ENCODE measurements at regions not wholly inside any gene's neighbourhood (a gene's known extent, or its start where the extent isn't known, plus 50 kb on each side); places are given as distances from the start of the nearest gene placed in this dataset.
A peak's percentile ranks its signal among the peaks of the same experiment; 100 is the strongest.

GRCh38 chr4:95987851-95988250 is 148.0 kb downstream of the PDHA2 start:
- no peak for DNase-seq (ENCODE audit: low read depth in 2 of 2)

GRCh38 chr4:95998311-95998710 is 158.4 kb downstream of the PDHA2 start:
- no peak for DNase-seq (ENCODE audit: low read depth in 2 of 2)

GRCh38 chr4:96003951-96004740 is 164.3 kb downstream of the PDHA2 start:
- no peak for DNase-seq (ENCODE audit: low read depth in 2 of 2)

GRCh38 chr4:96009427-96010119 is 169.7 kb downstream of the PDHA2 start:
- DNase-seq (ENCODE audit: low read depth in 2 of 2): no peak

GRCh38 chr4:96012687-96013086 is 172.8 kb downstream of the PDHA2 start:
- no peak for DNase-seq (ENCODE audit: low read depth in 2 of 2)

- peak; percentile 24 to 26 for DNase-seq (ENCODE audit: low read depth in 2 of 2)
Observed at GRCh38 chr4:96016634-96017299, 176.9 kb downstream of the PDHA2 start.

GRCh38 chr4:96025011-96025410 is 185.1 kb downstream of the PDHA2 start:
- DNase-seq (ENCODE audit: low read depth in 2 of 2): no peak

GRCh38 chr4:96035727-96036126 is 195.8 kb downstream of the PDHA2 start:
- no peak for DNase-seq (ENCODE audit: low read depth in 2 of 2)

DNA sequence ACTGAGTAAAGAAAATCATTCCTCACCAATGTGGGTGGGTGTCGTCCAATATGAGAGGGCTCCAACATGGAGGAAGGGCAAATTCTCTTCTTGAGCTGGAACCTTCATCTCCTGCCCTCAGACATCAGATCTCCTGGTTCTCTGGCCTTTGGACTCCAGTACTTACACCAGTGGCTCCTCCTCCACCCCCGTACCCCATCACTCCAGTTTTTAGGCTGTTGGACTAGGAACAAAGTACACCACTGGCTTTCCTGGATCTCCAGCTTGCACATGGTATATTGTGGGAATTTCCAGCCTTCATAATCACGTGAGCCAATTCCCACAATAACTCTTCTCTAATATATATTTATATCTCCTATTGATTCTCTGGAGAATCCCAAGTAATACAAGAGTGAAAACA is 196.9 kb downstream of the PDHA2 start:
- no peak for DNase-seq (ENCODE audit: low read depth in 2 of 2)

- DNase-seq (ENCODE audit: low read depth in 2 of 2): no peak
Observed at GRCh38 chr4:96037705-96038104, 197.8 kb downstream of the PDHA2 start.

- no peak for DNase-seq (ENCODE audit: low read depth in 2 of 2)
Observed at GRCh38 chr4:96039217-96039616, 199.3 kb downstream of the PDHA2 start.

DNA sequence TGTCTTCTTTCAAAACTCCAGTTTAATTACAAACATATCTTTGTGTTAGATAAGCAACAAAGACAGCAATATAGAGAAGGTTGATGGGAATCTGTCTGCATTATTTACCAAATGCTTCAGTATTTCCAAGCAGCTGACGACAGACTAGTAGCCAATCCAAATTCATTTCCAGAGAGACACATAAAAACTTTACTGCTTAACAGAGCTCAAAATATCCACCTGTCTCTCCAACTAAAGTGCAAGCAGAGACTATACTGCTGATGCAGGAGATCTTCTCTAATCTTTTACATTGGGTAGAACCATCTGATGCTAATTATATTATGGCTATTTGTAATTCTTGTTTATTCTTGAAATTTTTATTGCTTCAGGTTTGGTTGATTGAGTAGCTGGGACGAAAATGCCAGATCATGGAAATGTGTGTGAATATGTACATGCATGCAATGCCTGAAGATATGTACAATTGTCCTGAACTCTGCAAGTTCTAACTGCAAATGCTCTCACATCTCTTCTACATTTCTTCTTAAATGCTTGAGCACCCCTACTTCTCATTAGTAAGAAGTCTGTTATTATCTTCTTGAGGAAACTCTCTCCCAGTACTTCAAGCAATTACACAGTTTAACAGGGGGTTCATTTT is 200.0 kb downstream of the PDHA2 start:
- DNase-seq (ENCODE audit: low read depth in 2 of 2): no peak

- DNase-seq (ENCODE audit: low read depth in 2 of 2): no peak
Observed at GRCh38 chr4:96044971-96045370, 205.1 kb downstream of the PDHA2 start.

DNA sequence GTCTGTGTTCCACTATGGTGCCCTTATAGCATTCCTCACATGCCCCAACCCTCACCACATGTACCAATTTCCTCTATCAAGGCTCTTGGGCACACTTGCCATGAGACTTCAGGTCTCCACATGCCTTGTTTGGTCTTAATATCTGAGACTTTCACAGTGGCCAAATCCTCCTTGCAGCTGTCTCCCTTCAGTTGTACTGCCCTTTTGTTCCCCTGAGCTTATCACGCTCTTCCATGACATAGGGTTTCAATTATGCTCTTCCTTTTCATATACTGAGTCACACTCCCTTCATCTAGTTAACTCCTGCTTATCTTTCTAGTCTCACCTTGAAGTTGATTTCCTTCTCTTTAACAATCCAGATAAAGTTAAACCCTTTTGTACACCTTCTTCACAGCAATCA is 212.9 kb downstream of the PDHA2 start:
- no peak for DNase-seq (ENCODE audit: low read depth in 2 of 2)

DNA sequence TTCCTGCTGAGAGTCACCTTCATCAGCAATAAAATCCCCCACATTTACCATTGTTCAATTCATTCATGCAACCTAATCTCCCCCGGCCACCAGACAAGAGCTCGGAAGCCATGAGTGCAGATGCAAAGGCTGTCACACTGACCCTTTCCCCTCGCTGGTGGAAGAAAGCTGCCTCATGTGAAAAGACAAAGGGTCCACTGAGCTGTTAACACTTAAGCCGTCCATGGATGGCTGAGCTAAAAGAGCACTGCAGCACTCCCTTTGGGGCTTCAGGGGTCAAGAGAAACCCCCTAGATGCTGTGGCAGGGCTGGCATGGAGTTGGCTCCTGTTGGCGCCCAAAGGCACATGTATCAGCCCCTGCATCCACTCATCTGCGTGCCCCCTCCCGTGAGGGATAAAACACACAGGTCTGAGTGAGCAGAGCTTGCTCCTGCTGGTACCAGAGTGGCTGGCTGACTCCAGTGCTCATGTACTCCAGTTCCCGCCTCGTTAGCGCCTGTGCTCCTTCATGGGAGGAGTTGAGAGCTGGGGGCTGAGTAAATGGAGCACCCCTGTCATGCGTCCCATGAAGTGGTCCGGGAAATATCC is 216.5 kb downstream of the PDHA2 start:
- no peak for DNase-seq (ENCODE audit: low read depth in 2 of 2)

DNA sequence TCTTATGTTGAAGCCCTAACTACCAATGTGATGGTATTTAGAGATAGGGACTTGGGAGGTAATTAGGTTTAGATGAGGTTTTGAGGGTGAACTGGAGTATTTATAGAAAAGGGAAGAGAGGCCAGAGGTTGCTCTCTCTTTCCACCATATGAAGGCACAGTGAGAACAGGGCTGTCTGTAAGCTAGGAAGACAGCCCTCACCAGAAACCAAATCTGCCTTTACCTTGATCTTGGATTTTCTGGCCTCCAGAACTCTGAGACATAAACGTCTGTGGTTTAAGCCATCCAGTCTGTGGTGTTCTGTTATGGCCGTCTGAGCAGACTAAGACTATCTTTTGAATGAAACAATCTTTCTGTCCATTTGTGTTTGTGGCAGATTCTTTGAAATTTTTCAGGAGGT is 223.7 kb downstream of the PDHA2 start:
- no peak for DNase-seq (ENCODE audit: low read depth in 2 of 2)

DNA sequence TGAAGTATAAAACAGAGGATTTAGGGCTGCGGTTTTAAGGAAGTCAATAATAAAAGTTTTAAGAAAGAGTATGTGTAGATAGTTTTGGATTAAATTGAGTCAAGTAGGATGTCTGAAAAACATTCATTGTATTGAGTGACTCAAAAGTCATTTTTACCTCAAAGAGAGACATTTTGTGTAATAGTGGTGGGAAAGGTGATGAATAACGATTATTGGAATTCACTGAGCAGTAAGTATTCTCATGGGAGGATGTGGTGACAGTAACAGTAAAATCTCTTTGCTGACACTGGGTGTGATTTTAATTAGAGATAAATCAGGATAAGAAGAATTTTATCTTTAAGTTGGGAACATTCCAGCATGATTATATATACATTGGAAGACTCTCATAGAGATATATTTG is 233.6 kb downstream of the PDHA2 start:
- peak; percentile 12 to 13 for DNase-seq (ENCODE audit: low read depth in 2 of 2)

DNA sequence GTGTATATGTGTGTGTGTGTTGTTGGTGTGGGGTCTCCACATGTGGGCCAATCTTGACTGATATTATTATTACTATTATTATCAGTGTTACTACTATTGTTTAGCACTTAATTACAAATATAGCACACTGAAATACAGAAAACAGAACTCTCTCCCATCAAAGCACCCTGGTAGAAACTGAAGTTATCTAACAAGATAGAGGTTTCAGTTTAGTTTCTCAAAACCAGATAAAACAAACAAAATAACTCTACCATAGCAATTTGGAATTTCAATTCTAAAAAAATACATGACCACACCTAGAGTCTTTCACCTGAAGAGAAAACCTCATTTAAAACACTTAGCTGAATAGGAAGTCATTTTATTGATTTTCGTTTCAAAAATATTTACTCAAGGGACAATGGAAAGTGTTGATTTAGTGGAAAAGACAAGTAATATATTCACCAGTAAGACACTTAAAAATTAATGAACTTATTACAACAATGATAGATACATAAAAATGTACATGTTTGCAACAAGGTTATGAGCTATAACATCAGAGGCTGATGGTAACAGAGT is 252.3 kb downstream of the PDHA2 start:
- DNase-seq (ENCODE audit: low read depth in 2 of 2): no peak

DNA sequence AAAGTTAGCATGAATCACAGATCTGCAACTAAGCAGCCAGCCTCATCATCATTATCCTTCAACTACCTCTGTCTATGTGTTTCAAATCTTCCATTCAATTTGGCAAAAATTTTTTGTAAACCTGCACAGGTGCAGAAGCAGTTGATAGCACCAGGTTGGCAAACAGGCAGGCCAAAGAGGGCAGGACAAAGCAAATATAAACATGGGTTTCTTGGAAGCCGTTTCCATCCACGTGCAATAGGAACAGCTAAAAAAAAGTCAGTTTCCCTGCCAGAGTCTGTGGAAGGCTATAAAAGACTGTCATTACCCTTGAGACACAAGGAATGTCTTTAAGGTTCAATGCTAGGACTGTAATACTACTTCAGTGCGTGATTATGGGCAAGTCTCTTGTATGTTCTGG is 253.2 kb downstream of the PDHA2 start:
- no peak for DNase-seq (ENCODE audit: low read depth in 2 of 2)

- DNase-seq (ENCODE audit: low read depth in 2 of 2): no peak
Observed at GRCh38 chr4:96093563-96093962, 253.7 kb downstream of the PDHA2 start.

DNA sequence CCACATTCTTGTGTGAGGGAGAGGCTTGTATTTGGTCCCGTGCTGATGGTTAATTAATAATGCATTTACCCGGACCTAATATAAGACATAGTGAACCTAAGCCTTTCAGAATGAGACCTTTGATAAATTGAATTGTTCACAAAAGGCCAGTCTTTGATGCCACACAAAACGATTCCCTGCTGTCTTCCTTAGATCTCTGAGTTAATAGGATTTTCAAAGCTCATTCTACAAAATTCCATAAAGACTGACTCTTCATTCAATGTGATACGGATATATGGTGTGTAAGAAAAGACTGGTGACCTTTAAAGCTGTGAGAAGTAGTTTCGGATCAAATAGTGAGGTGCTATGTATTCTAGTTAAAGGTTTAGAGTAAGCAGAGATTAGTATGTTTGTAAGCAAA is 254.3 kb downstream of the PDHA2 start:
- DNase-seq (ENCODE audit: low read depth in 2 of 2): no peak
